OCI-LY7 (cell line): ENCODE measurements at regions not wholly inside any gene's neighbourhood (a gene's known extent, or its start where the extent isn't known, plus 50 kb on each side); places are given as distances from the start of the nearest gene placed in this dataset.
"Not testable (repeated sequence)": the region's sequence is repeated elsewhere in the genome, so short reads cannot be mapped to it uniquely, and the experiment has no call there.

Source experiments
- BruUV-seq: library from RNA; stranded (reverse); fragments of 400-500 nt; replicated peaks from 2 replicates; lab custom pipeline; 2021; lab: Mats Ljungman, UMichigan
- CTCF ChIA-PET: fragments of 300-600 bp; sonication (Branson Sonifier 250); formaldehyde crosslinking; loops from one replicate; lab custom pipeline; 2022; ENCODE audit warnings: antibody characterized with exemption; ENCODE audit not compliant: unreplicated experiment; lab: Charles Lee
- POLR2A ChIA-PET: fragments of 300-600 bp; sonication (Branson Sonifier 250); formaldehyde crosslinking; loops from one replicate; lab custom pipeline; 2022; ENCODE audit warnings: antibody characterized with exemption; lab: Charles Lee
- DNase-seq: peaks from one replicate; pipeline ENCODE4 v3.0.0-alpha.2; 2015; ENCODE audit warnings: low spot score
- H2AFZ ChIP-seq: fragments of 200-600 bp; sonication (generic), shearing (Covaris generic); 2 replicates; pipeline ENCODE4 v1.6.1; 2014; ENCODE audit warnings: mild to moderate bottlenecking, antibody characterized with exemption, low read length, moderate library complexity
- H3K27ac ChIP-seq: fragments of 200-600 bp; sonication (generic); 2 replicates; pipeline ENCODE4 v1.5.1; 2014; ENCODE audit warnings: mixed run types, low read depth, mild to moderate bottlenecking, moderate library complexity, low read length, inconsistent platforms; ENCODE audit not compliant: poor library complexity, severe bottlenecking
- H3K36me3 ChIP-seq: fragments of 200-600 bp; sonication (generic); 2 replicates; pipeline ENCODE4 v1.6.1; 2014; ENCODE audit warnings: mild to moderate bottlenecking, antibody characterized with exemption, low read length, moderate library complexity, mixed read lengths; ENCODE audit not compliant: insufficient read depth
- H3K4me1 ChIP-seq: fragments of 200-600 bp; sonication (generic); 2 replicates; pipeline ENCODE4 v1.5.1; 2014; ENCODE audit warnings: mild to moderate bottlenecking, low read length; ENCODE audit not compliant: insufficient read depth, poor library complexity, severe bottlenecking
- H3K4me2 ChIP-seq: fragments of 200-600 bp; sonication (generic); 2 replicates; pipeline ENCODE4 v1.6.1; 2014; ENCODE audit warnings: mild to moderate bottlenecking, low read length
- H3K4me3 ChIP-seq: fragments of 200-600 bp; sonication (generic); 2 replicates; pipeline ENCODE4 v1.5.1; 2014; ENCODE audit warnings: mild to moderate bottlenecking, low read depth, low read length; ENCODE audit not compliant: poor library complexity, severe bottlenecking
- H3K79me2 ChIP-seq: fragments of 200-600 bp; sonication (generic); 2 replicates; pipeline ENCODE4 v1.6.1; 2016; ENCODE audit warnings: low read depth, mild to moderate bottlenecking, low read length, moderate library complexity, mixed read lengths; ENCODE audit not compliant: insufficient read depth
- H3K9me2 ChIP-seq: fragments of 200-600 bp; sonication (generic); 2 replicates; pipeline ENCODE4 v1.6.1; 2016; ENCODE audit warnings: mild to moderate bottlenecking, low read length, mixed read lengths; ENCODE audit not compliant: insufficient read depth
- H3K9me3 ChIP-seq: fragments of 200-600 bp; sonication (generic); 2 replicates; pipeline ENCODE4 v1.6.1; 2014; ENCODE audit warnings: mild to moderate bottlenecking, mixed run types, low read length, mixed read lengths
- H4K20me1 ChIP-seq: fragments of 200-600 bp; sonication (generic); 2 replicates; pipeline ENCODE4 v1.6.1; 2014; ENCODE audit warnings: mild to moderate bottlenecking, antibody characterized with exemption, low read length, moderate library complexity, mixed read lengths; ENCODE audit not compliant: insufficient read depth
- EZH2phosphoT487 ChIP-seq: fragments of 200-600 bp; sonication (generic); IDR thresholded peaks from 2 replicates; pipeline ENCODE4 v1.6.1; 2018; ENCODE audit warnings: low read depth, borderline replicate concordance, mild to moderate bottlenecking, mixed run types, antibody characterized with exemption, low read length, moderate library complexity, mixed read lengths
- intact Hi-C: fragments of 100-400 bp; cut with micrococcal nuclease; formaldehyde crosslinking; loops from one replicate; pipeline ENCODE4 v1.10.0; 2022; ENCODE audit not compliant: unreplicated experiment
- TF ChIP-seq, protein P1 (sequence below): fragments of 200-600 bp; sonication (generic); conservative IDR thresholded peaks from 2 replicates; pipeline ENCODE4 v1.5.1; 2014; ENCODE audit warnings: mild to moderate bottlenecking, antibody characterized with exemption, low read length, moderate library complexity, mixed read lengths

DNA sequence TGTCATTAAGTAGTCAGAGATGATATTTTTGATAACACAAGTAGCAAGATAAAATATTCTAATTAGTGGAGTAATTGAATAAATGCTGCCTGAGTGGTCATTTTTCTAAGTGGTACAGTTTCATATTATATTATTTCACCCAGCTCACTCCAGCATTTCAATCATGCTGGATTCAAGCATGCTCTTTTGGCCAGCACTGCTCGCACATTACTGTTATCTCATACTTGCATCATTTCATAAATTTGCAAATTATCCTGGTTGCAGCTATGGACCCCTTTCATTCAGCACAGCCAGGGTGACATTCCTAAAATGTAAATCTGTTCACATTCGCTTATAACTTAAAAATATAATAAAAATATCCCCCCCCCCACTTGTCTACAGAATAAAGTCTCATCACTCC lies 520.8 kb upstream of the CYLC2 start:
- Histone ChIP-seq H3K36me3 (no peaks in the 10 kb centered on the region), H3K4me3 (no peak overlapping the region), H3K4me1 (no peaks in the 10 kb centered on the region), H3K9me2 (no peaks in the 10 kb centered on the region), H2AFZ (no peak overlapping the region), H3K4me2 (no peak overlapping the region), H3K27ac (no peak overlapping the region), H3K9me3 (no peaks in the 10 kb centered on the region), H3K79me2 (no peaks in the 10 kb centered on the region), H4K20me1 (no peaks in the 10 kb centered on the region)
- intact Hi-C loops, result no loop called here
- no TSS peak for BruUV-seq
- no peak for DNase-seq
- ChIA-PET CTCF (no interaction called here), POLR2A (no interaction called here)
- TF ChIP-seq EZH2phosphoT487, result no peak
- TF ChIP-seq, protein P1, sequence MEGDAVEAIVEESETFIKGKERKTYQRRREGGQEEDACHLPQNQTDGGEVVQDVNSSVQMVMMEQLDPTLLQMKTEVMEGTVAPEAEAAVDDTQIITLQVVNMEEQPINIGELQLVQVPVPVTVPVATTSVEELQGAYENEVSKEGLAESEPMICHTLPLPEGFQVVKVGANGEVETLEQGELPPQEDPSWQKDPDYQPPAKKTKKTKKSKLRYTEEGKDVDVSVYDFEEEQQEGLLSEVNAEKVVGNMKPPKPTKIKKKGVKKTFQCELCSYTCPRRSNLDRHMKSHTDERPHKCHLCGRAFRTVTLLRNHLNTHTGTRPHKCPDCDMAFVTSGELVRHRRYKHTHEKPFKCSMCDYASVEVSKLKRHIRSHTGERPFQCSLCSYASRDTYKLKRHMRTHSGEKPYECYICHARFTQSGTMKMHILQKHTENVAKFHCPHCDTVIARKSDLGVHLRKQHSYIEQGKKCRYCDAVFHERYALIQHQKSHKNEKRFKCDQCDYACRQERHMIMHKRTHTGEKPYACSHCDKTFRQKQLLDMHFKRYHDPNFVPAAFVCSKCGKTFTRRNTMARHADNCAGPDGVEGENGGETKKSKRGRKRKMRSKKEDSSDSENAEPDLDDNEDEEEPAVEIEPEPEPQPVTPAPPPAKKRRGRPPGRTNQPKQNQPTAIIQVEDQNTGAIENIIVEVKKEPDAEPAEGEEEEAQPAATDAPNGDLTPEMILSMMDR, result no peak

DNA sequence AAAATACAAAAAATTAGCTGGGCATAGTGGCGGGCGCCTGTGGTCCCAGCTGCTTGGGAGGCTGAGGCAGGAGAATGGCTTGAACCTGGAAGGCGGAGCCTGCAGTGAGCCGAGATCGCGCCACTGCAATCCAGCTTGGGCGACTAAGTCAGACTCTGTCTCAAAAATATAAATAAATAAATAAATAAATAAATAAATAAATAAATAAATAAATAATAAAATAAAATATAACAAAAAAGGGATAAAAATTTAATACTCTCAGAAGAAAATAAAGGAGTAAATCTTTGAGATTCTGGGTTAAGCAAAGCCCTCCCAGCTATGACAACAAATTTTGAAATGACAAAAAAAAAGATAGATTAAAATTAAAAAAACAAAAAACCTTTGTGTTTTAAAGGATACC lies 525.7 kb upstream of the CYLC2 start:
- intact Hi-C loops, BruUV-seq: not testable (repeated sequence)

DNA sequence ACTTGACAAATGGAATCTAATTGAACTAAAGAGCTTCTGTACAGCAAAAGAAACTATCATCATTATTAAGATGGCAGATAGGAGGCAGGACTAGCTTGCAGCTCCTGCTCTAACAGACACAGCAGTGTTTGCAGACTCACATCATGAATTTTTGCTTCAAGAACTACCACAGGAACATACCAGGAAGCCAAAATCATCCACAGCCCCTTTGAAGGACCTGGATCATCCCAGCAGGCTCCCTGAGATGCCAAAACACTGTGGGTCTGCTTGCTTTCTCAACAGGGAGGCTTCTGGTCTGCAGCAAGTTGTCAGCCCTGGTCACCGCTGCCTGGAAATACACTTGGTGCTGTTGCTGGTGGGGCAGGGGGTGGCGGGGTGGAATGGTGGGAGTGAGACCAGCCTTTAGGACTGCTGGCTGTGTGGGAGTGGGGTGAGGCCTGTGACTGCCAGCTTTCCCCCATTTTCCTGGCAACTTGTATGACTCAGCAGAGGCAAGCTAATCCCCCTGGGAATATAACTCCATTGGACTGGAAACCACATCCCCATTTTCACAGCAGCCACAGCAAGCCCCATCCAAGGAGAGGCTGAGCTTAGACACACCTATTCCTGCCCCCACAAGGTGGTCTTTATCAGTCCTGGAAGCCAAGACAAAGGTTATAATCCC lies 533.8 kb upstream of the CYLC2 start:
- Histone ChIP-seq H2AFZ (no peak overlapping the region), H3K4me2 (no peak overlapping the region), H4K20me1 (no peaks in the 10 kb centered on the region), H3K4me1 (no peaks in the 10 kb centered on the region), H3K9me3 (no peaks in the 10 kb centered on the region), H3K79me2 (no peaks in the 10 kb centered on the region), H3K27ac (no peak overlapping the region), H3K4me3 (no peak overlapping the region), H3K36me3 (no peaks in the 10 kb centered on the region), H3K9me2 (no peaks in the 10 kb centered on the region)
- POLR2A ChIA-PET, result no interaction called here
- no peak for DNase-seq
- BruUV-seq, result no TSS peak
- CTCF ChIA-PET, result no interaction called here
- TF ChIP-seq, protein P1, result no peak
- TF ChIP-seq EZH2phosphoT487, result no peak
- intact Hi-C loops, result no loop called here

More for the DNA sequence above, 525.7 kb upstream of the CYLC2 start:
- H4K20me1 ChIP-seq, H3K9me3 ChIP-seq, H3K4me3 ChIP-seq, POLR2A ChIA-PET, CTCF ChIA-PET, H3K36me3 ChIP-seq, H3K79me2 ChIP-seq, H3K4me1 ChIP-seq, H3K9me2 ChIP-seq, H3K4me2 ChIP-seq, H2AFZ ChIP-seq, DNase-seq, H3K27ac ChIP-seq: not testable (repeated sequence)
